ENCODE measurements at regions not wholly inside any gene's neighbourhood (a gene's known extent, or its start where the extent isn't known, plus 50 kb on each side); places are given as distances from the start of the nearest gene placed in this dataset.

DNA sequence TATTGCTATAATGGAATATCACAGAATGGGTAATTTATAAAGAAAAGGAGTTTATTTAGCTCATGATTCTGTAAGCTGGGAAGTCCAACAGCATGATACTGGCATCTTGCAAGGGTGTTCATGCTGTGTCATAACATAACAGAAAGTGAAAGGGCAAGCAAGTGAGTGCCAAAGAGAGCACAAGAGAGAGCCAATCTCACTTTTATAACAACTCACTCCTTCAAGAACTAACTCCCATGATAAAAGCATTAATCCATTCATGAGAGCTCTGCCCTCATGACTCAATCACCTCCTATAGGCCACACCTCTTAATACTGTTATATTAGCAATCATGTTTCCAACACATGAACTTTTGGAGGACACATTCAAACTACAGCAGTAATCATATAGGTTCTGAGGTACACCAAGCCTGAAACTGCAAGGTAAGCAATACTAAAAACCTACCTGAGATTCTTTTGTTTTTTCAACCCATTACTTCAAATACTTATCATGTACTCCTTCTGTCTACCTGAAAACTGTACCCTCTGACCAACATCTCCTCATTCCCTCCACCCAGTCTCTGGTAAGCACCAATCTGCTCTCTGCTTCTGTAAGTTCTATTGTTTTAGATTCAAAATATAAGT lies 219.7 kb downstream of the MTERF1 start:
- Histone ChIP-seq H3K4me2 (ENCODE audit: low read length) (no peak overlapping the region), H3K27ac (ENCODE audit: low read length) (no peak overlapping the region), H3K79me2 (replicated peaks; ENCODE audit: insufficient read depth, low read length) (no peaks in the 10 kb centered on the region), H3K9me2 (ENCODE audit: insufficient read depth, low read length) (no peaks in the 10 kb centered on the region), H3K4me3 (ENCODE audit: low read length) (no peak overlapping the region), H3K9ac (ENCODE audit: low read length) (no peak overlapping the region), H4K20me1 (ENCODE audit: insufficient read depth) (no peaks in the 10 kb centered on the region), H3K36me3 (ENCODE audit: insufficient read depth, low read length) (no peaks in the 10 kb centered on the region), H2AFZ (ENCODE audit: low read depth, low read length) (no peak overlapping the region), H3K9me3 (ENCODE audit: low read length) (no peaks in the 10 kb centered on the region), H3F3A (ENCODE audit: insufficient read depth, low read length, poor library complexity, severe bottlenecking) (no peaks in the 10 kb centered on the region), H3K27me3 (ENCODE audit: insufficient read depth, low read depth, low read length) (no peaks in the 10 kb centered on the region)
- TF ChIP-seq EP300 (conservative IDR thresholded peaks at IDR 0.05; ENCODE audit: poor library complexity, severe bottlenecking) (no peak), TAF1 (IDR thresholded peaks at IDR 0.05; ENCODE audit: low read depth) (no peak), MXI1 (conservative IDR thresholded peaks at IDR 0.05; ENCODE audit: poor library complexity, severe bottlenecking) (no peak)
- TF ChIP-seq, protein P1, sequence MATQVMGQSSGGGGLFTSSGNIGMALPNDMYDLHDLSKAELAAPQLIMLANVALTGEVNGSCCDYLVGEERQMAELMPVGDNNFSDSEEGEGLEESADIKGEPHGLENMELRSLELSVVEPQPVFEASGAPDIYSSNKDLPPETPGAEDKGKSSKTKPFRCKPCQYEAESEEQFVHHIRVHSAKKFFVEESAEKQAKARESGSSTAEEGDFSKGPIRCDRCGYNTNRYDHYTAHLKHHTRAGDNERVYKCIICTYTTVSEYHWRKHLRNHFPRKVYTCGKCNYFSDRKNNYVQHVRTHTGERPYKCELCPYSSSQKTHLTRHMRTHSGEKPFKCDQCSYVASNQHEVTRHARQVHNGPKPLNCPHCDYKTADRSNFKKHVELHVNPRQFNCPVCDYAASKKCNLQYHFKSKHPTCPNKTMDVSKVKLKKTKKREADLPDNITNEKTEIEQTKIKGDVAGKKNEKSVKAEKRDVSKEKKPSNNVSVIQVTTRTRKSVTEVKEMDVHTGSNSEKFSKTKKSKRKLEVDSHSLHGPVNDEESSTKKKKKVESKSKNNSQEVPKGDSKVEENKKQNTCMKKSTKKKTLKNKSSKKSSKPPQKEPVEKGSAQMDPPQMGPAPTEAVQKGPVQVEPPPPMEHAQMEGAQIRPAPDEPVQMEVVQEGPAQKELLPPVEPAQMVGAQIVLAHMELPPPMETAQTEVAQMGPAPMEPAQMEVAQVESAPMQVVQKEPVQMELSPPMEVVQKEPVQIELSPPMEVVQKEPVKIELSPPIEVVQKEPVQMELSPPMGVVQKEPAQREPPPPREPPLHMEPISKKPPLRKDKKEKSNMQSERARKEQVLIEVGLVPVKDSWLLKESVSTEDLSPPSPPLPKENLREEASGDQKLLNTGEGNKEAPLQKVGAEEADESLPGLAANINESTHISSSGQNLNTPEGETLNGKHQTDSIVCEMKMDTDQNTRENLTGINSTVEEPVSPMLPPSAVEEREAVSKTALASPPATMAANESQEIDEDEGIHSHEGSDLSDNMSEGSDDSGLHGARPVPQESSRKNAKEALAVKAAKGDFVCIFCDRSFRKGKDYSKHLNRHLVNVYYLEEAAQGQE (IDR thresholded peaks at IDR 0.05; ENCODE audit: borderline replicate concordance): no peak
- TF ChIP-seq, protein P2, sequence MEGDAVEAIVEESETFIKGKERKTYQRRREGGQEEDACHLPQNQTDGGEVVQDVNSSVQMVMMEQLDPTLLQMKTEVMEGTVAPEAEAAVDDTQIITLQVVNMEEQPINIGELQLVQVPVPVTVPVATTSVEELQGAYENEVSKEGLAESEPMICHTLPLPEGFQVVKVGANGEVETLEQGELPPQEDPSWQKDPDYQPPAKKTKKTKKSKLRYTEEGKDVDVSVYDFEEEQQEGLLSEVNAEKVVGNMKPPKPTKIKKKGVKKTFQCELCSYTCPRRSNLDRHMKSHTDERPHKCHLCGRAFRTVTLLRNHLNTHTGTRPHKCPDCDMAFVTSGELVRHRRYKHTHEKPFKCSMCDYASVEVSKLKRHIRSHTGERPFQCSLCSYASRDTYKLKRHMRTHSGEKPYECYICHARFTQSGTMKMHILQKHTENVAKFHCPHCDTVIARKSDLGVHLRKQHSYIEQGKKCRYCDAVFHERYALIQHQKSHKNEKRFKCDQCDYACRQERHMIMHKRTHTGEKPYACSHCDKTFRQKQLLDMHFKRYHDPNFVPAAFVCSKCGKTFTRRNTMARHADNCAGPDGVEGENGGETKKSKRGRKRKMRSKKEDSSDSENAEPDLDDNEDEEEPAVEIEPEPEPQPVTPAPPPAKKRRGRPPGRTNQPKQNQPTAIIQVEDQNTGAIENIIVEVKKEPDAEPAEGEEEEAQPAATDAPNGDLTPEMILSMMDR (IDR thresholded peaks at IDR 0.05; ENCODE audit: poor library complexity, severe bottlenecking): no peak

DNA sequence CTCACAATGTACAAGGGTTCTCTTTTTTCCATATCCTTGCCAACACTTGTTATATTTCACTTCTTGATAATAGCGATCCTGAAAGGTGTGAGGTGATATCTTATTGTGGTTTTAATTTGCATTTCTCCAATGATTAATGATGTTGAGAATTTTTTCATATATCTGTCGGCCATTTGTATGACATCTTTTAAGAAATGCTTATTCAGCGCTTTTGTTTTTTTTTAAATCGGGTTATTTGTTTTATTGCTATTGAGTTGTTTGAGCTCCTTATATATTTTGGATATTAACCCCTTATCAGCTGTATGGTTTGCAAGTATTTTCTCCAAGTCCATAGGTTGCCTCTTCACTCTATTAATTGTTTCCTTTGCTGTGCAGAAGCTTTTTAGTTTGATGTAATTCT lies 218.8 kb downstream of the MTERF1 start:
- Histone ChIP-seq H4K20me1 (ENCODE audit: insufficient read depth) (no peaks in the 10 kb centered on the region), H3K27ac (ENCODE audit: low read length) (no peak overlapping the region), H3K36me3 (ENCODE audit: insufficient read depth, low read length) (no peaks in the 10 kb centered on the region), H3K9ac (ENCODE audit: low read length) (no peak overlapping the region), H2AFZ (ENCODE audit: low read depth, low read length) (no peak overlapping the region), H3K4me2 (ENCODE audit: low read length) (no peak overlapping the region), H3K4me3 (ENCODE audit: low read length) (no peak overlapping the region), H3K79me2 (replicated peaks; ENCODE audit: insufficient read depth, low read length) (no peaks in the 10 kb centered on the region), H3F3A (ENCODE audit: insufficient read depth, low read length, poor library complexity, severe bottlenecking) (no peaks in the 10 kb centered on the region), H3K9me3 (ENCODE audit: low read length) (no peaks in the 10 kb centered on the region), H3K27me3 (ENCODE audit: insufficient read depth, low read depth, low read length) (no peaks in the 10 kb centered on the region), H3K9me2 (ENCODE audit: insufficient read depth, low read length) (no peaks in the 10 kb centered on the region)
- TF ChIP-seq MXI1 (conservative IDR thresholded peaks at IDR 0.05; ENCODE audit: poor library complexity, severe bottlenecking): no peak

DNA sequence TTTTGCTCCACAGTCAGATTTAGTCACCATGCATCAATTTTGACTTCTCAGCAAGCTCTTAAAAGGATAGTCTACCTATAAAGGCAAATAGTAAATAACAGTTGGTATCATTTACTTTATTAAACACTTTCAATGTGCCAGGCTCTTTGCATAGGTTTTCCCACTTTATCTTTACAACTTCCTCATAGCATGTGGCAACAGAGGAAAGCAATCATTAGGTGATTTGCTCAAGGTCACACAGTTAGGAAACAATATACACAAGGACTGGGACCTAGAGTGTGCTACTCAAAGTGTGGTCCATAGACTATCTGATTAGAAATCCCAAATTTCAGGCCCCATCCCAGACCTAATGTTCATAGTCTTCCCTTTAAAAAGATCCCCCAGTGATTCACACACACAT lies 212.3 kb downstream of the MTERF1 start:
- H3K27ac ChIP-seq (ENCODE audit: low read length): no peak overlapping the region
- H3K36me3 ChIP-seq (ENCODE audit: insufficient read depth, low read length): no peaks in the 10 kb centered on the region
- no peak overlapping the region for H2AFZ ChIP-seq (ENCODE audit: low read depth, low read length)
- H3K4me2 ChIP-seq (ENCODE audit: low read length): no peak overlapping the region
- no peak overlapping the region for H3K9ac ChIP-seq (ENCODE audit: low read length)
- no peaks in the 10 kb centered on the region for H3K27me3 ChIP-seq (ENCODE audit: insufficient read depth, low read depth, low read length)
- H3K9me3 ChIP-seq (ENCODE audit: low read length): no peaks in the 10 kb centered on the region
- no peaks in the 10 kb centered on the region for H3F3A ChIP-seq (ENCODE audit: insufficient read depth, low read length, poor library complexity, severe bottlenecking)
- H3K79me2 ChIP-seq (replicated peaks; ENCODE audit: insufficient read depth, low read length): no peaks in the 10 kb centered on the region
- TF ChIP-seq RAD21 (conservative IDR thresholded peaks at IDR 0.05): no peak
- TF ChIP-seq, protein P1 (IDR thresholded peaks at IDR 0.05; ENCODE audit: borderline replicate concordance): no peak
- TF ChIP-seq MXI1 (conservative IDR thresholded peaks at IDR 0.05; ENCODE audit: poor library complexity, severe bottlenecking): no peak
- no peak for TF ChIP-seq EZH2 (IDR thresholded peaks at IDR 0.05; ENCODE audit: borderline replicate concordance, insufficient read depth, low read length, poor library complexity, severe bottlenecking)
- TF ChIP-seq TAF1 (IDR thresholded peaks at IDR 0.05; ENCODE audit: low read depth): no peak
- no peak for TF ChIP-seq EP300 (conservative IDR thresholded peaks at IDR 0.05; ENCODE audit: poor library complexity, severe bottlenecking)
- TF ChIP-seq SMC3 (conservative IDR thresholded peaks at IDR 0.05; ENCODE audit: poor library complexity): no peak
- TF ChIP-seq, protein P2 (IDR thresholded peaks at IDR 0.05; ENCODE audit: poor library complexity, severe bottlenecking): no peak
- no peak for TF ChIP-seq POLR2AphosphoS5 (IDR thresholded peaks at IDR 0.05)
- H3K4me3 ChIP-seq (ENCODE audit: low read length): no peak overlapping the region
- H3K9me2 ChIP-seq (ENCODE audit: insufficient read depth, low read length): no peaks in the 10 kb centered on the region
- no peaks in the 10 kb centered on the region for H4K20me1 ChIP-seq (ENCODE audit: insufficient read depth)

Data from neural cell (in vitro differentiated cells).